GM23248 (cell line): ENCODE measurements at regions not wholly inside any gene's neighbourhood (a gene's known extent, or its start where the extent isn't known, plus 50 kb on each side); places are given as distances from the start of the nearest gene placed in this dataset.

Experiments used
- EZH2 ChIP-seq: fragments of 200-600 bp; sonication (generic); IDR thresholded peaks from 2 replicates; pipeline ENCODE4 v1.6.1; 2018; ENCODE audit warnings: antibody characterized with exemption, mild to moderate bottlenecking; ENCODE audit not compliant: insufficient read depth, poor library complexity, severe bottlenecking
- EZH2phosphoT487 ChIP-seq: fragments of 200-600 bp; sonication (generic); IDR thresholded peaks from 2 replicates; pipeline ENCODE4 v1.6.1; 2018; ENCODE audit warnings: antibody characterized with exemption, moderate library complexity, mild to moderate bottlenecking, low read depth; ENCODE audit not compliant: insufficient read depth

DNA sequence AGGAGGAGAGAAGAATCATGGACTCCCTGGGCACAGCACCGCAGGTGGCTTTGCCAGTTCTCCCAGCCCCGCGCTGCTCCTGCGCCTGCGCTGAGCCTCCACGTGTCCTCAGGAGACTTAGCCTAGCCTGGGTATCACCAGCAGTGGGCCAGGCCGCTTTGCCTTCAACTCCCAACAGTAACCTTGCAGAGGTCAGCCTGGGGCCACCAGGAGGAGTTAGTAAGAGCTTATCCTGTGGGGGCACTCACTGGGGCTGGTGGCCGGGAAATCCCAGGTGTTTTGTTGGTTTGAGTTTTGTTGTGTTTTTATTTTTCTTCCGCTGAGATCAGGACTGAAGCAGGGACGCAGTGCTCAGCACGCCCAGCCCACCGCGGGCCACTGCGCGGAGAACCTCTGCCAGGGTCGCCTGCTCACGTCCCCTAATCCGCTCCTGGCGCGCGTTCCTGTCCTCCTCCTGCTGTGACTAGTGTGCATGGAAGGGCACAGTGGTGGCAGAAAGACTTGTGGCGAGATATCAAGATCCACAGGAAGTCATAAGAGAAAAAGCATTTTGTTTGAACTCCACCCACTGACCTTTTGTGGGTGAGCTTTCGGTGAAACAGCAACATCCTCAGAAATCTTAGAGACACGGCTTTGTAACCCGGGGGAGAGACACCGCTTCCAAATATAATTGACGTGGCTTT, 207.4 kb upstream of the RFC3 start:
- TF ChIP-seq EZH2phosphoT487 (no peak), EZH2 (no peak)
